PFSK-1 (cell line): ENCODE measurements at regions not wholly inside any gene's neighbourhood (a gene's known extent, or its start where the extent isn't known, plus 50 kb on each side); places are given as distances from the start of the nearest gene placed in this dataset.

ENCODE experiments used
- FOXP2 ChIP-seq: optimal IDR thresholded peaks from 2 replicates; pipeline ENCODE3; 2011; ENCODE audit warnings: borderline replicate concordance, control low read depth, inconsistent platforms; ENCODE audit not compliant: insufficient read depth; ENCODE audit errors: extremely low read length, extremely low read depth
- POLR2AphosphoS5 ChIP-seq: IDR thresholded peaks from 2 replicates; pipeline ENCODE4 v1.6.1; 2012; ENCODE audit warnings: low read depth, mild to moderate bottlenecking, control low read depth, low read length, moderate library complexity
- REST ChIP-seq, 2 experiments: IDR thresholded peaks; 2 replicates each; pipeline versions ENCODE4 v1.6.1 to v1.8.0; 2011 to 2012; ENCODE audit warnings: low read depth in 2 of 2, low read length in 2 of 2, control low read depth in 1 of 2, inconsistent platforms in 1 of 2, mild to moderate bottlenecking in 1 of 2, moderate library complexity in 1 of 2; ENCODE audit not compliant: insufficient read depth in 1 of 2
- SIN3A ChIP-seq: IDR thresholded peaks from 2 replicates; pipeline ENCODE4 v1.6.1; 2012; ENCODE audit warnings: mild to moderate bottlenecking, low read length, moderate library complexity, borderline replicate concordance; ENCODE audit not compliant: insufficient read depth
- TAF1 ChIP-seq: IDR thresholded peaks from 2 replicates; pipeline ENCODE4 v1.6.1; 2012; ENCODE audit warnings: low read length, control low read depth, borderline replicate concordance; ENCODE audit not compliant: insufficient read depth

GRCh38 chr3:182737825-182738224, 55.5 kb upstream of the ATP11B start:
- TF ChIP-seq REST (IDR thresholded peaks at IDR 0.05; ENCODE audit: insufficient read depth in 1 of 2, low read depth in 2 of 2, low read length in 2 of 2) (no peak), POLR2AphosphoS5 (no peak), TAF1 (no peak), SIN3A (no peak), FOXP2 (no peak)
